ENCODE measurements at regions not wholly inside any gene's neighbourhood (a gene's known extent, or its start where the extent isn't known, plus 50 kb on each side); places are given as distances from the start of the nearest gene placed in this dataset.

- H3K9me3 Mint-ChIP-seq = no peaks in the 10 kb centered on the region
- no peak overlapping the region for H2BK12ac ChIP-seq (ENCODE audit: insufficient read length, low read depth, low read length)
- H3K79me2 ChIP-seq (ENCODE audit: insufficient read depth, low read length) = no peaks in the 10 kb centered on the region
- no peak overlapping the region for H2BK15ac ChIP-seq (ENCODE audit: low read depth, low read length)
- no peaks in the 10 kb centered on the region for H3K27me3 ChIP-seq (ENCODE audit: insufficient read depth, low read length)
- H2BK120ac ChIP-seq (ENCODE audit: low read depth, low read length, poor library complexity, severe bottlenecking) = no peak overlapping the region
- H4K8ac ChIP-seq (replicated peaks; ENCODE audit: insufficient read length, low read depth, low read length) = no peak overlapping the region
- no peak overlapping the region for H2AK5ac ChIP-seq (ENCODE audit: insufficient read length, low read length)
- no peaks in the 10 kb centered on the region for H4K20me1 ChIP-seq (ENCODE audit: control insufficient read depth, insufficient read depth, insufficient read length)
- no peaks in the 10 kb centered on the region for H3K36me3 Mint-ChIP-seq (ENCODE audit: insufficient read depth in 1 of 3, low read depth in 3 of 3)
- H3K27me3 Mint-ChIP-seq (ENCODE audit: low read depth) = no peaks in the 10 kb centered on the region
- no peaks in the 10 kb centered on the region for H3K79me1 ChIP-seq (ENCODE audit: insufficient read depth, low read depth, low read length, poor library complexity, severe bottlenecking)
- no peak overlapping the region for H3K56ac ChIP-seq (ENCODE audit: insufficient read length, low read depth, low read length)
- no peak overlapping the region for H2BK5ac ChIP-seq (ENCODE audit: insufficient read length, low read length)
- TF ChIP-seq CTCF (conservative IDR thresholded peaks at IDR 0.05) = no peak
- no peak for DNase-seq
- no peak overlapping the region for H3K4me2 ChIP-seq (ENCODE audit: insufficient read depth, insufficient read length, low read length)
- no peak overlapping the region for H3K14ac ChIP-seq (ENCODE audit: insufficient read depth, low read length)
- no peak overlapping the region for H2AFZ ChIP-seq (ENCODE audit: low read length)
- no peak overlapping the region for H4K5ac ChIP-seq (ENCODE audit: insufficient read length, low read depth, low read length)
- H3K4me1 Mint-ChIP-seq = peaks cover 6 to 7% of the 10 kb centered on the region in 2 experiments
- WGBS (ENCODE audit: extremely low coverage, insufficient read length, low lambda C conversion rate) = no CpG with 5 or more reads among the region's 5 CpGs
- no peak overlapping the region for H4K91ac ChIP-seq (ENCODE audit: insufficient read length, low read depth, low read length)
- no peak overlapping the region for H2BK20ac ChIP-seq (ENCODE audit: low read depth, low read length, poor library complexity, severe bottlenecking)
- H3K27ac Mint-ChIP-seq = no peak overlapping the region
- H3K4ac ChIP-seq (ENCODE audit: low read depth, low read length) = no peak overlapping the region
- H3K4me3 Mint-ChIP-seq = no peak overlapping the region
- no peak overlapping the region for H3K27ac ChIP-seq (ENCODE audit: insufficient read length, low read depth, low read length)
- no peak overlapping the region for H3K23ac ChIP-seq (ENCODE audit: insufficient read length, low read depth, low read length)
- no peaks in the 10 kb centered on the region for H3K23me2 ChIP-seq (ENCODE audit: insufficient read length, low read depth, low read length, poor library complexity, severe bottlenecking)
- H3T11ph ChIP-seq (ENCODE audit: low read length) = no peak overlapping the region
- H3K9me3 ChIP-seq (ENCODE audit: control insufficient read depth, low read depth, low read length) = no peaks in the 10 kb centered on the region
- no peak overlapping the region for H3K18ac ChIP-seq (ENCODE audit: insufficient read length, low read depth, low read length)
- no peak overlapping the region for H3K9ac ChIP-seq (ENCODE audit: extremely low read depth, insufficient read length, low read length)
- no peaks in the 10 kb centered on the region for H3K4me1 ChIP-seq (ENCODE audit: insufficient read depth, low read length)
These were observed 235.9 kb downstream of the DSEL start for GRCh38 chr18:67280486-67281242.
